Stimulated activated CD8-positive, alpha-beta memory T cell treated with anti-CD3 and anti-CD28 coated beads, Interleukin-4, amount 100 ng/mL, for 48 hours (primary cell): ENCODE measurements at regions not wholly inside any gene's neighbourhood (a gene's known extent, or its start where the extent isn't known, plus 50 kb on each side); places are given as distances from the start of the nearest gene placed in this dataset.
"Not testable (repeated sequence)": the region's sequence is repeated elsewhere in the genome, so short reads cannot be mapped to it uniquely, and the experiment has no call there.

Experiments used
- DNase-seq: peaks from one replicate; pipeline ENCODE4 v3.0.0-alpha.2; 2020

GRCh38 chr15:81939604-81940440 lies 106.0 kb downstream of the MEX3B start:
- DNase-seq: peak; percentile 25

- DNase-seq: no peak
Observed at GRCh38 chr15:81937189-81937588, 108.6 kb downstream of the MEX3B start.

- no peak for DNase-seq
Observed at GRCh38 chr15:81930582-81931369, 115.0 kb downstream of the MEX3B start.

- no peak for DNase-seq
Observed at GRCh38 chr15:81929557-81929956, 116.3 kb downstream of the MEX3B start.

GRCh38 chr15:81926981-81927380 lies 118.8 kb downstream of the MEX3B start:
- no peak for DNase-seq

- no peak for DNase-seq
Observed at GRCh38 chr15:81924729-81925128, 121.1 kb downstream of the MEX3B start.

- no peak for DNase-seq
Observed at GRCh38 chr15:81923561-81924350, 122.1 kb downstream of the MEX3B start.

- no peak for DNase-seq
Observed at GRCh38 chr15:81922143-81922542, 123.7 kb downstream of the MEX3B start.

- no peak for DNase-seq
Observed at GRCh38 chr15:81921163-81921562, 124.7 kb downstream of the MEX3B start.

- DNase-seq: not testable (repeated sequence)
Observed at GRCh38 chr15:81918767-81919166, 127.1 kb downstream of the MEX3B start.

- no peak for DNase-seq
Observed at GRCh38 chr15:81916451-81916850, 129.4 kb downstream of the MEX3B start.

- DNase-seq: no peak
Observed at GRCh38 chr15:81915990-81916389, 129.8 kb downstream of the MEX3B start.

GRCh38 chr15:81914734-81915256 lies 131.0 kb downstream of the MEX3B start:
- DNase-seq: no peak

- no peak for DNase-seq
Observed at GRCh38 chr15:81914333-81914732, 131.5 kb downstream of the MEX3B start.

- no peak for DNase-seq
Observed at GRCh38 chr15:81911022-81911971, 134.5 kb downstream of the MEX3B start.

GRCh38 chr15:81910355-81911021 lies 135.3 kb downstream of the MEX3B start:
- DNase-seq: no peak

- no peak for DNase-seq
Observed at GRCh38 chr15:81909011-81909358, 136.8 kb downstream of the MEX3B start.

GRCh38 chr15:81908111-81908510 lies 137.7 kb downstream of the MEX3B start:
- no peak for DNase-seq

- no peak for DNase-seq
Observed at GRCh38 chr15:81907521-81907920, 138.3 kb downstream of the MEX3B start.

- DNase-seq: no peak
Observed at GRCh38 chr15:81905889-81906288, 139.9 kb downstream of the MEX3B start.

- DNase-seq: no peak
Observed at GRCh38 chr15:81901319-81901718, 144.5 kb downstream of the MEX3B start.
